SHP77 treated with DMSO at 0.1 percent for 48 hours (cell line): ENCODE measurements at regions not wholly inside any gene's neighbourhood (a gene's known extent, or its start where the extent isn't known, plus 50 kb on each side); places are given as distances from the start of the nearest gene placed in this dataset.
A peak's percentile ranks its signal among the peaks of the same experiment; 100 is the strongest.
"Not testable (repeated sequence)": the region's sequence is repeated elsewhere in the genome, so short reads cannot be mapped to it uniquely, and the experiment has no call there.

Experiments
- DNase-seq: peaks from one replicate; lab custom pipeline; 2025; lab: John Stamatoyannopoulos, UW

GRCh38 chr13:70630247-70630646 lies 522.0 kb upstream of the KLHL1 start:
- no peak for DNase-seq

GRCh38 chr13:70623239-70623638 lies 515.0 kb upstream of the KLHL1 start:
- DNase-seq, result no peak

- no peak for DNase-seq
Observed at GRCh38 chr13:70622796-70623195, 514.5 kb upstream of the KLHL1 start.

- DNase-seq, result no peak
Observed at GRCh38 chr13:70619936-70620335, 511.7 kb upstream of the KLHL1 start.

GRCh38 chr13:70616847-70617246 lies 508.6 kb upstream of the KLHL1 start:
- no peak for DNase-seq

- DNase-seq, result peak; percentile 9
Observed at GRCh38 chr13:70613295-70613694, 505.0 kb upstream of the KLHL1 start.

GRCh38 chr13:70612881-70613280 lies 504.6 kb upstream of the KLHL1 start:
- DNase-seq, result no peak

GRCh38 chr13:70604448-70604847 lies 496.2 kb upstream of the KLHL1 start:
- DNase-seq, result no peak

GRCh38 chr13:70593716-70594115 lies 485.5 kb upstream of the KLHL1 start:
- DNase-seq, result no peak

GRCh38 chr13:70585109-70585508 lies 476.9 kb upstream of the KLHL1 start:
- no peak for DNase-seq

GRCh38 chr13:70580825-70581224 lies 472.6 kb upstream of the KLHL1 start:
- DNase-seq, result no peak

GRCh38 chr13:70579941-70580340 lies 471.7 kb upstream of the KLHL1 start:
- DNase-seq, result no peak

GRCh38 chr13:70571221-70571620 lies 463.0 kb upstream of the KLHL1 start:
- DNase-seq, result no peak

- DNase-seq, result peak; percentile 9
Observed at GRCh38 chr13:70568571-70568970, 460.3 kb upstream of the KLHL1 start.

GRCh38 chr13:70544706-70545105 lies 436.5 kb upstream of the KLHL1 start:
- DNase-seq, result no peak

- no peak for DNase-seq
Observed at GRCh38 chr13:70541451-70541850, 433.2 kb upstream of the KLHL1 start.

GRCh38 chr13:70534466-70534865 lies 426.2 kb upstream of the KLHL1 start:
- DNase-seq, result no peak

GRCh38 chr13:70529652-70530051 lies 421.4 kb upstream of the KLHL1 start:
- DNase-seq, result no peak

GRCh38 chr13:70527599-70527998 lies 419.3 kb upstream of the KLHL1 start:
- no peak for DNase-seq

GRCh38 chr13:70523622-70524021 lies 415.4 kb upstream of the KLHL1 start:
- DNase-seq, result peak; percentile 71

- no peak for DNase-seq
Observed at GRCh38 chr13:70520275-70521036, 412.2 kb upstream of the KLHL1 start.

- no peak for DNase-seq
Observed at GRCh38 chr13:70518081-70518480, 409.8 kb upstream of the KLHL1 start.

GRCh38 chr13:70516226-70516625 lies 408.0 kb upstream of the KLHL1 start:
- no peak for DNase-seq

GRCh38 chr13:70511861-70512417 lies 403.7 kb upstream of the KLHL1 start:
- not testable (repeated sequence) for DNase-seq
